ENCODE measurements at regions not wholly inside any gene's neighbourhood (a gene's known extent, or its start where the extent isn't known, plus 50 kb on each side); places are given as distances from the start of the nearest gene placed in this dataset.
"Not testable (repeated sequence)": the region's sequence is repeated elsewhere in the genome, so short reads cannot be mapped to it uniquely, and the experiment has no call there.

DNA sequence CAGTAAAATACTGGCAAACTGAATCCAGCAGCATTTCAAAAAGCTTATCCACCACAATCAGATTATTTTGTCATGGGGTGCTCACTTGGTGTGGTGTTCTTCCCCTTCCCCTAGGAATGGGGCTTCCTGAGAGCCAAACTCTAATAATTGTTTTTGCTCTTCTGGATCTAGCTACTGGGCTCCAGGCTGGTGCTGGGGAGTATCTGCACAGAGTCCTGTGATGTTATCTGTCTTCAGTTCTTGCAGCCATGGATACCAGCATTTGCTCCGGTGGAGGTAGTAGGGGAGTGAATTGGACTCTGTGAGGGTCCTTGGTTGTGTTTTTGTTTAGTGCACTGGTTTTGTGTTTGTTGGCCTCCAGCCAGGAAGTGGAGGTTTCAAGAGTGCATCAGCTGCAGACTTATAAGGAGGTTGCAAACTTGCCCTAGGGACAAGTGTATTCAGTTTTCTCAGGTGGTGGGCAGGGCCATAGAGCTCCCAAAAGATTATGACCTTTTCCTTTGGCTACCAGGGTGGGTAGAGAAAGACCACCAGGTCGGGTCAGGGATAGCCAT is 308.5 kb upstream of the MAGI2 start:
- DNase-seq (ENCODE audit: low spot score) (no peak), ATAC-seq (ENCODE audit: low FRiP score) (no peak)
- TF ChIP-seq CTCF (IDR thresholded peaks at IDR 0.05): no peak

GRCh38 chr7:79750941-79751340 is 297.5 kb upstream of the MAGI2 start:
- DNase-seq (ENCODE audit: low spot score); ATAC-seq (ENCODE audit: low FRiP score): not testable (repeated sequence)

GRCh38 chr7:79749856-79750255 is 296.4 kb upstream of the MAGI2 start:
- ATAC-seq (ENCODE audit: low FRiP score) (no peak), DNase-seq (ENCODE audit: low spot score) (no peak)
- TF ChIP-seq CTCF (IDR thresholded peaks at IDR 0.05): no peak

DNA sequence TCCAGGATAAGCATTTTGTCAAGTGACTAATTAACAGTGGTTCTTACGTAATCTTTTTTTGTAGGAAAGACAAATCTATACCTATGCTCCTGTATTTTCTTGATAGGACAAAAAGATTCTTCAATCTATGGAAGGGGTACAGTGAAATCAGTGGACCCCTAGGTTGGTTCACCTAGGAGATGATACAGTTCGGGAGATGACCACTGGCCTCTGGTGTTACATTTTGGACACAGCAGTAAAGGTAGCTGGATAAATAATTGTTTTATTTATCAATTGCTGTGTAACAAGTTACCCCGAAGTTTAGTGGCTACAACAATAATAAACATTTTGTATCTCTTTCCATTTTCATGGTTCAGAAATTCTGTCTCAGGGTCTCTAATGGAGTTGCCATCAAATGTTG is 288.2 kb upstream of the MAGI2 start:
- ATAC-seq (ENCODE audit: low FRiP score): no peak
- TF ChIP-seq CTCF (IDR thresholded peaks at IDR 0.05): no peak
- no peak for DNase-seq (ENCODE audit: low spot score)

DNA sequence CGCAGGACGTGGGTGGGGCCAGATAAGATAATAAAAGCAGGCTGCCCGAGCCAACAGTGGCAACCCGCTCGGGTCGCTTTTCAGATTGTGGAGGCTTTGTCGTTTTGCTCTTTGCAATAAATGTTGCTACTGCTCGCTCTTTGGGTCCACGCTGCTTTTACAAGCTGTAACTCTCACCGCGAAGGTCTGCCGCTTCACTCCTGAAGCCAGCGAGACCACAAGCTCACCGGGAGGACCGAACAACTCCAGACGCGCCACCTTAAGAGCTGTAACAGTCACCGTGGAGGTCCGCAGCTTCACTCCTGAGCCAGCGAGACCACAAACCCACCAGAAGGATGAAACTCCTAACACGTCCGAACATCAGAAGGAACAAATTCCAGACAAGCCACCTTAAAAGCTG is 286.6 kb upstream of the MAGI2 start:
- no peak for TF ChIP-seq CTCF (IDR thresholded peaks at IDR 0.05)
- DNase-seq (ENCODE audit: low spot score) (no peak), ATAC-seq (ENCODE audit: low FRiP score) (no peak)

GRCh38 chr7:79739036-79739709 is 285.7 kb upstream of the MAGI2 start:
- DNase-seq (ENCODE audit: low spot score); ATAC-seq (ENCODE audit: low FRiP score): not testable (repeated sequence)

GRCh38 chr7:79736418-79736817 is 283.0 kb upstream of the MAGI2 start:
- ATAC-seq (ENCODE audit: low FRiP score) (no peak), DNase-seq (ENCODE audit: low spot score) (no peak)
- no peak for TF ChIP-seq CTCF (IDR thresholded peaks at IDR 0.05)

DNA sequence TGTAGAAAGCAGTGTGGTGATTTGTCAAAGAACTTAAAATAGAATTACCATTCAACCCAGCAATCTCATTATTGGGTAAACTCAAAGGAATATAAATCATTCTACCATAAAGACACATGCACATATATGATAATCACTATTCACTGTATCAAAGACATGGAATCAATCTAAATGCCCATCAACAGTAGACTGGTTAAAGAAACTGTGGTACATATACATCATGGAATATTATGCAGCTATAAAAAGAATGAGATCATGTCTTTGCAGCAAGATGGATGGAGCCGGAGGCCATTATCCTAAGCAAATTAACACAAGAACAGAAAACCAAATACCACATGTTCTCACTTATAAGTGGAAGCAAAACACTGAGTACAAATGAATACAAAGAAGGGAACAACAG is 281.5 kb upstream of the MAGI2 start:
- no peak for DNase-seq (ENCODE audit: low spot score)
- ATAC-seq (ENCODE audit: low FRiP score): no peak
- no peak for TF ChIP-seq CTCF (IDR thresholded peaks at IDR 0.05)

Measured in omental fat pad (tissue), 3 donors.